Sigmoid colon (tissue), 6 donors: ENCODE measurements at regions not wholly inside any gene's neighbourhood (a gene's known extent, or its start where the extent isn't known, plus 50 kb on each side); places are given as distances from the start of the nearest gene placed in this dataset.

ENCODE experiments used
- DNase-seq: peaks from one replicate; pipeline ENCODE4 v3.0.0-alpha.2; 2019
- H3K27ac ChIP-seq, 4 donors: fragments of 200-600 bp; sonication (generic); one replicate each; pipeline ENCODE4 v1.5.1; 2016 to 2019; ENCODE audit warnings: mild to moderate bottlenecking in 1 of 4
- H3K27me3 ChIP-seq, 3 donors: fragments of 200-600 bp; sonication (generic); one replicate each; pipeline ENCODE4 v1.5.1; 2019; ENCODE audit warnings: mild to moderate bottlenecking in 1 of 3
- H3K36me3 ChIP-seq, 4 donors: fragments of 200-600 bp; sonication (generic); one replicate each; pipeline ENCODE4 v1.5.1; 2016 to 2019
- H3K4me1 ChIP-seq, 4 donors: fragments of 200-600 bp; sonication (generic); one replicate each; pipeline ENCODE4 v1.5.1; 2017 to 2019
- H3K4me3 ChIP-seq, 4 donors: fragments of 200-600 bp; sonication (generic); one replicate each; pipeline ENCODE4 v1.5.1; 2017 to 2019; ENCODE audit warnings: mild to moderate bottlenecking in 2 of 4, moderate library complexity in 1 of 4
- H3K9me3 ChIP-seq, 4 donors: fragments of 200-600 bp in 3 of 4; sonication (generic) in 3 of 4; one replicate each; pipeline versions ENCODE4 v1.5.1 to v1.6.1; 2013 to 2019
- EP300 ChIP-seq, 4 donors: sonication (generic); formaldehyde crosslinking; IDR thresholded peaks; one replicate each; pipeline ENCODE4 v1.6.1; 2017; ENCODE audit warnings: antibody characterized with exemption in 4 of 4
- POLR2A ChIP-seq, 2 donors: fragments of 450-650 bp; IDR thresholded peaks; one replicate each; pipeline ENCODE4 v1.6.1; 2016; ENCODE audit warnings: antibody characterized with exemption in 2 of 2, mild to moderate bottlenecking in 2 of 2, moderate library complexity in 2 of 2
- POLR2AphosphoS5 ChIP-seq, 4 donors: sonication (generic); formaldehyde crosslinking; IDR thresholded peaks; one replicate each; pipeline ENCODE4 v1.6.1; 2017; ENCODE audit warnings: antibody characterized with exemption in 4 of 4
- whole genome bisulfite sequencing, 2 donors: extraction: QIAGEN DNeasy Blood & Tissue Kit; methylation state at CpG; one replicate each; pipeline ENCODE4 v1.1.7; 2013; 5-methylcytosine and 5-hydroxymethylcytosine counted together
- intact Hi-C: fragments of 100-400 bp; cut with DNase I; formaldehyde crosslinking; loops from one replicate; pipeline ENCODE4 v1.15.1; 2023
- TF ChIP-seq, protein P1 (sequence below), 4 experiments: fragments of 450-650 bp in 3 of 4; fragments of 200-600 bp in 1 of 4; IDR thresholded peaks; one replicate each; pipeline ENCODE4 v1.5.1; 2016 to 2019; ENCODE audit warnings: antibody characterized with exemption in 4 of 4, mild to moderate bottlenecking in 3 of 4, moderate library complexity in 2 of 4
- donor health status: healthy with polysubstance abuse.
- donor health status: healthy.

DNA sequence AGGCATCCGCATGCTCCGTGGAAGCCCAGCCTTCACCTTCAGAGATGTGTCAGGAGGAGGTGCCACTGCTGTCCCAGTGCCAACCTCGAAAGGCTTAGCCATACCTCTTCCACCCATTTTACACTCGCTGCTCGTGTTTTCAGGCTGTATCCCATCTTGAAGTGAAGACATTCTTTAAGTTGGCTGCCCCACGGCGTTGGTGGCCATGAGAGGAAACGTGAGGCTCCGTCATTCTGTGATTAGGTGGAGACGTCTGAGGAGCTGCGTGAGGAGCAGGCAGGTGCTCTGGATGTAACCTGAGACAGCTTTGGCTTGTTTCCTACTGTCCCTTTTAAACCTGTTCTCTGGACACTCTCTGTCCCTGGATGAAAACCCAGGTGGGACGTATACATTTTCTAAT, 159.9 kb upstream of the RNF32 start:
- no peaks in the 10 kb centered on the region for H3K27me3 ChIP-seq
- H3K36me3 ChIP-seq = no peaks in the 10 kb centered on the region
- H3K4me3 ChIP-seq = no peak overlapping the region
- H3K27ac ChIP-seq = no peak overlapping the region
- TF ChIP-seq, protein P1, sequence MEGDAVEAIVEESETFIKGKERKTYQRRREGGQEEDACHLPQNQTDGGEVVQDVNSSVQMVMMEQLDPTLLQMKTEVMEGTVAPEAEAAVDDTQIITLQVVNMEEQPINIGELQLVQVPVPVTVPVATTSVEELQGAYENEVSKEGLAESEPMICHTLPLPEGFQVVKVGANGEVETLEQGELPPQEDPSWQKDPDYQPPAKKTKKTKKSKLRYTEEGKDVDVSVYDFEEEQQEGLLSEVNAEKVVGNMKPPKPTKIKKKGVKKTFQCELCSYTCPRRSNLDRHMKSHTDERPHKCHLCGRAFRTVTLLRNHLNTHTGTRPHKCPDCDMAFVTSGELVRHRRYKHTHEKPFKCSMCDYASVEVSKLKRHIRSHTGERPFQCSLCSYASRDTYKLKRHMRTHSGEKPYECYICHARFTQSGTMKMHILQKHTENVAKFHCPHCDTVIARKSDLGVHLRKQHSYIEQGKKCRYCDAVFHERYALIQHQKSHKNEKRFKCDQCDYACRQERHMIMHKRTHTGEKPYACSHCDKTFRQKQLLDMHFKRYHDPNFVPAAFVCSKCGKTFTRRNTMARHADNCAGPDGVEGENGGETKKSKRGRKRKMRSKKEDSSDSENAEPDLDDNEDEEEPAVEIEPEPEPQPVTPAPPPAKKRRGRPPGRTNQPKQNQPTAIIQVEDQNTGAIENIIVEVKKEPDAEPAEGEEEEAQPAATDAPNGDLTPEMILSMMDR (IDR thresholded peaks at IDR 0.05) = no peak
- TF ChIP-seq POLR2A (IDR thresholded peaks at IDR 0.05) = no peak
- no peak for TF ChIP-seq EP300 (IDR thresholded peaks at IDR 0.05)
- no peak for TF ChIP-seq POLR2AphosphoS5 (IDR thresholded peaks at IDR 0.05)
- H3K9me3 ChIP-seq = no peaks in the 10 kb centered on the region
- peaks cover 0 to 4% (median 4%) of the 10 kb centered on the region in 4 donors for H3K4me1 ChIP-seq
- WGBS, 2 donors = 86 to 92% methylated on average over 12 of the region's 12 CpGs
- intact Hi-C loops = no loop called here
- no peak for DNase-seq

DNA sequence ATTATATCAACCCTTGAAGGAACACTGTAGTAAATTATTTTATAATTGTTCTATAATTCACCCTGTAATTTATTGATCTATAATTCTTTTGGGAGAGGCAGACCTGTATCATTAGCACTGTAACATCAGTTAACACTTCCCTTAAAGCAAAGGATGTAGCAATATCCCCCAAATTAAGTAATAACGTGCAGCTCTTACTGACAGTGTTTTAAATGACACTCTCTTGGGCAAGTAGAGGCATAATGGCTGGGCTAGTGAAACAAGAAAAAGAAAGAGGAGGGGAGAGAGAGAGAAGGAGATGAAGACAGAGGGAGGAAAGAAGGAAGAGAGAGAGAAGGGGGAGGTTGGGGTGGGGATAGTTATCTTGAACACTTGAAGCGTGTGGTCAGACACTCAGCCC, 161.0 kb upstream of the RNF32 start:
- 77 to 82% methylated on average over 2 of the region's 2 CpGs for WGBS, 2 donors
- Histone ChIP-seq H3K36me3 (no peaks in the 10 kb centered on the region), H3K4me3 (no peak overlapping the region), H3K27me3 (no peaks in the 10 kb centered on the region), H3K9me3 (no peaks in the 10 kb centered on the region), H3K27ac (no peak overlapping the region), H3K4me1 (peaks cover 0 to 10% (median 6%) of the 10 kb centered on the region in 4 donors)
- intact Hi-C loops = loop anchor here (10.0 kb wide), 1 partner anchor 675 kb away; no protein-coding TSS in a partner anchor
- DNase-seq = no peak
- TF ChIP-seq EP300 (IDR thresholded peaks at IDR 0.05) (no peak), POLR2AphosphoS5 (IDR thresholded peaks at IDR 0.05) (no peak), POLR2A (IDR thresholded peaks at IDR 0.05) (no peak)
- TF ChIP-seq, protein P1 (IDR thresholded peaks at IDR 0.05) = no peak

DNA sequence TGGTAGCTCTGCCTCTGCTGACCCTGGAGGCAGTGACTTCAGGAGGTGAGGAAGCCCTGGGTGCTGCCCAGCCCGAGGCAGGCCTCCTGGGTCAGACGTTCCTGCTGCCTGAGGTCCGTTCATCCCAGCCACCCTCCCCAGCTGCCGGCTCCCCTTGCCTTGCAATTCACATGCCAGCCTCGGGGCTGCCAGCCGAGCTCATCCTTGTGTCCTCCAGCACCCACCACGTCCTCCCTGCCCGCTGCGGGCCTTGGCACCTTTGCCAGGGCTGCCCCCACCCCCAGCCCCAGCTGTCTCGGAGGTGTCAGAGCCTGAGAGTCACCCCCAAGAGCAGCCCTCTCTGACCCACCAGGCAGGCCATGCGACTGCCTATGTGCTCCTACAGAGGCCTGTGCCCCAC, 162.1 kb upstream of the RNF32 start:
- WGBS, 2 donors = 83 to 91% methylated on average over 11 of the region's 11 CpGs
- Histone ChIP-seq H3K27ac (no peak overlapping the region), H3K36me3 (no peaks in the 10 kb centered on the region), H3K4me1 (peaks cover 0 to 10% (median 6%) of the 10 kb centered on the region in 4 donors), H3K27me3 (no peaks in the 10 kb centered on the region), H3K4me3 (no peak overlapping the region), H3K9me3 (no peaks in the 10 kb centered on the region)
- DNase-seq = no peak
- intact Hi-C loops = loop anchor here (10.0 kb wide), 1 partner anchor 674 kb away; no protein-coding TSS in a partner anchor
- TF ChIP-seq, protein P1 (IDR thresholded peaks at IDR 0.05) = no peak
- TF ChIP-seq EP300 (IDR thresholded peaks at IDR 0.05) = no peak
- no peak for TF ChIP-seq POLR2A (IDR thresholded peaks at IDR 0.05)
- TF ChIP-seq POLR2AphosphoS5 (IDR thresholded peaks at IDR 0.05) = no peak

DNA sequence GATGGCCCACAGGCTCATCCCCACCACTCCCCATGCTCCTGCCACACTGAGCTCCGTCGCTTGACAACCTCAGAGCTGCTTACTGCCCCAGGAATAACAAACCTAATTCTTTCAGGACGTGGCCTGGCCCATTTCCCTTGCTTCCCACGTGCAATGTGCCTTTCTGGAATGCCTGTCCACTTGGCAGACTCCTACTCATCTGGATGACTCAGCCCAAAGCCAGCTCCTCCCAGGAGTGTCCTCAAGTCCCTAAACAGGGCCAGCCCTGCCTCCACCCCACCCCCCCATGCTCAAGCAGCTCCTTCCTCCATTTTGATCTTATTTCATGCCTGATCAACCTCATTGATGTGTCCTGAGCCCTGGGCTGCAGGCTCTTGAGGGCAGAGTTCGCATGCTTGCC, 164.9 kb upstream of the RNF32 start:
- Histone ChIP-seq H3K36me3 (peaks cover 0 to 2% (median 0%) of the 10 kb centered on the region in 4 donors), H3K4me1 (peaks cover 0 to 10% (median 6%) of the 10 kb centered on the region in 4 donors), H3K4me3 (no peak overlapping the region), H3K27me3 (no peaks in the 10 kb centered on the region), H3K9me3 (no peaks in the 10 kb centered on the region), H3K27ac (no peak overlapping the region)
- WGBS, 2 donors = 71 to 75% methylated on average over 5 of the region's 5 CpGs
- no peak for TF ChIP-seq POLR2A (IDR thresholded peaks at IDR 0.05)
- no peak for TF ChIP-seq EP300 (IDR thresholded peaks at IDR 0.05)
- TF ChIP-seq POLR2AphosphoS5 (IDR thresholded peaks at IDR 0.05) = no peak
- TF ChIP-seq, protein P1 (IDR thresholded peaks at IDR 0.05) = no peak
- intact Hi-C loops = loop anchor here (10.0 kb wide), 1 partner anchor 671 kb away; no protein-coding TSS in a partner anchor
- DNase-seq = no peak

DNA sequence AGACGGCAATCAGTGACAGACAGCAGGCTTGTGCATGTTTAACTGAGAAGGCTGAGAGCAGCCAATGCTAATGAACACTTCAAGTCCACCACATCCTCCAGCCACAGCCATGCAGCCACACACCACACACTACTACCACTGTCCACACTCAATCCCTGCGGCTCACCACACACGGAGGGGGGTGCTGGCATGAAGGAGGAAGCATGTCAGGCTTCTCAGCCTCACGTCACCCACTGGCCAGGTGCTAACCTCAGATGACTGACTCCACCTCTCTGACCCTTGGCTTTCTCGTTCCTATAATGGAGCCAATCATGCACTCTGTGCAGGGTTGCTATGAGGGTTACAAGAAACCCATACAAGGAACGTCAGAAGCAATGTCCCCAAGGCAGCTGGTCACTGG, 165.4 kb upstream of the RNF32 start:
- Histone ChIP-seq H3K4me3 (no peak overlapping the region), H3K4me1 (peaks cover 0 to 10% (median 6%) of the 10 kb centered on the region in 4 donors), H3K27ac (no peak overlapping the region), H3K36me3 (peaks cover 0 to 2% (median 0%) of the 10 kb centered on the region in 4 donors), H3K9me3 (no peaks in the 10 kb centered on the region), H3K27me3 (no peaks in the 10 kb centered on the region)
- WGBS, 2 donors = 72 to 81% methylated on average over 6 of the region's 6 CpGs
- TF ChIP-seq, protein P1 (IDR thresholded peaks at IDR 0.05) = no peak
- TF ChIP-seq EP300 (IDR thresholded peaks at IDR 0.05) (no peak), POLR2A (IDR thresholded peaks at IDR 0.05) (no peak), POLR2AphosphoS5 (IDR thresholded peaks at IDR 0.05) (no peak)
- no peak for DNase-seq
- intact Hi-C loops = loop anchor here (10.0 kb wide), 1 partner anchor 670 kb away; no protein-coding TSS in a partner anchor
